ENCODE measurements at regions not wholly inside any gene's neighbourhood (a gene's known extent, or its start where the extent isn't known, plus 50 kb on each side); places are given as distances from the start of the nearest gene placed in this dataset.

DNA sequence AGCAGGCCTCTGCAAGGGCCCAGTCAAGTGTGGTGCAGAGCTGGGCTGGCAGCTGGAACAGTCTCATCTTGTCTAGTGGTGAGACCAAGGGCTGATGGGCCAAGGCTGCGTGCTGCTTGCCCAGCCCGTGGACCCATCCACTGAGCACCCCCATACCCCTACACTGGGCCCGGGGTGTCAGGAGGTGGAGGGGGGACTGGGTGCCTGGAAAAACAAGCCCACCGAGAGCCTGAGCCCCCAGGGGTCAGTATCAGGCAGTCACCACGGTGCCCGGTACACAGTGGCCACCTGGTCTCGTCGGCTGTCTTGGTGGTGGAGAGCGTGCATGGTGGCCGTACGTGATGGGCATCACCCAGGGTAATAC lies 238.3 kb downstream of the SEC14L1 start:
- no peak for DNase-seq (ENCODE audit: low spot score)

DNA sequence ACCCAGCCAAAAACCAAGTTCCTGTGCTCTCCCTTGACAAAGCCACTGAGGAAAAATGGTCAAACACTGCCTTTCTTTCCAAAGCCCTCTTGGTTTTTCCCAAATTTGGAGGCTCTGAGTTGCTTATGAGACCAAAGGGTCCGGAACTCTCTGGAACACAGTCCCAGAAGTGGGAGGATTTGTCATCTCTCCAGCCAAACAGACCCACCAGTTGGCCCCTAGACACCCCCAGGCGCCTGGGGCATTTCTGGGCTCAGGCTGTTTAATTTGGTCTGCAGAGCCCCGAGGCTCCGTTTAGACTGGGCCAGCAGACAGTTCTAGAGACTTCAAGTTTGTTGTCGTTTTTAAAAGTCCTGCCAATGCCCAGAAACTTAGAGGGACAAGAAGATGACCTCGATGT lies 239.1 kb downstream of the SEC14L1 start:
- no peak for DNase-seq (ENCODE audit: low spot score)

DNA sequence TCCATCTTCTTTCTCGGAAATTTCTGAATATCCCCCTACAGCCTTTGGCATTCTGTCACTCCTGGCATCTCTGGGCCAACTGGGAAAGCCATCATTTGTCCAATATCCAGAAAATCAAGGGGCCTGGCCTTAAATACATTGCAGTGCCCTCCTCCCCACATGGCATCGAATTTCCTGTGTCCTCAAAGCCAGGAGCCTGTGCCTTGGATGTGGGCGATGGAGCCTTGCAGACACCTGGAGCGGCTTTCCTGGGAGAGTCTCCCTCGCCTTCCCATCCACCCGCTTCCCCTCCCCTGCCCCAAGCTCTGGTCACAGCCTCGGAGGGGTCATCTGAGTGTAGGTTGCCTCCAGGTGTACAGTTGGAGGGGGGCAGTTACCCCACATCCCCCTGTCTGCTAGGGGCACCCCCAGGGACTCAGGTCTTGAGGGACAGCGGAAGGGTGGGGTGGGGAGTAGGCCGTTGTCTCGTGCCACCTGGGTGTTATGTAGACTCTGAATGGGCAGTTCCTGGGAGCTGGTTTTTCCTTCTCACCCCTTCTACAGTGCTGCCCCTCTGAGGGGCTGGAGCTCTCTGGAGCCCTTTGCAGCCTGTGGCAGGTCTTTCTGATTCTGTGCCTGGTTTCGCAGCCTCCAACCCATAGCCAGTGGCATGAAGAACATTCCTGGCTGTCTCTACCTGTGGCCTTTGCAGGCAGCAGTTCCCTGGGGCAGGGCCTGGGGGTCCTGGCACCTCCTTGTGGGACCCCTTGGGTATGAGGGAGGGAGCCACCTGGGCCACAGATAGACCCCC lies 239.8 kb downstream of the SEC14L1 start:
- no peak for DNase-seq (ENCODE audit: low spot score)

DNA sequence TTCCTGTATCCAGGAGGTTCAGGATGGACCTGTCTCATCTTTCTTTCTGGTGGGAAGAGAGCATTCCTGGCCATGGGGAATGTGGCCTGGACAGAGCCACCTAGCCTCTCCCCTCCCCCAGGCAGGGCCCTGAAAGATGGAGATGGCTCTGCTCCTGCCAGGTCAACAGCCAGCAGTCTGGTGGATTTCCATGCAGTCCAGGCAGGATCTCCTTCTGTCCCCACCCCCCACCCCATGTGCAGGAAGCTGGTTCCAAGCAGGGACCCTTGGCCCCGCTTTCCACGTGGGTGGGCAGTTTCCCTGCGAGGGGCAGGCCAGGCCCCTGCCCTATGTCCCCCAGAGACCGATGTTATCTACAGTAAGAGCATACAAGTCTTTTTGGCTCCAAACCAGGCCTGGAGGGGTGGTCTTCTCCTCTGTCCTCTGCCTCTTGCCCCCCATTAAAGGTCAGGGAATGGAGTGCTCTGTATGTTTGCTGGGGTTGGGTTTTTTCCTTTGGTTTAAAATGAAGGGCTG lies 240.5 kb downstream of the SEC14L1 start:
- no peak for DNase-seq (ENCODE audit: low spot score)

DNA sequence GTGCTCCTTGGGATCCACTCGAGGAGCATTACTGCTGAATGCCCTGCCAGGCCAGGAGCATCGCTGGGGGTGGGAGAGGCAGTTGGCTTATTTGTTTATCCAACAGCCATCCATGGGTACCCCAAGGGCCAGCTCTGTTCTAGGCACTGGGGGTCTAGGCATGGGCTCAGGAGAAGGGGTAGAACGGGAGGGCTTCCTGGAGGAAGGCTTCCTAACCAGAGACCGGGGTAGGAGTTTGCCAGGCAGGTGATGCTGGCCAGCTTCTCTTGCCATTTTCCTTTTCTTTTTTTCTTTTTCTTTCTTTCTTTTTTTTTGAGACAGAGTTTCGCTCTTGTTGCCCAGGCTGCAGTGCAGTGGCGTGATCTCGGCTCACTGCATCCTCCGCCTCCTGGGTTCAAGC lies 241.0 kb downstream of the SEC14L1 start:
- DNase-seq (ENCODE audit: low spot score): no peak

DNA sequence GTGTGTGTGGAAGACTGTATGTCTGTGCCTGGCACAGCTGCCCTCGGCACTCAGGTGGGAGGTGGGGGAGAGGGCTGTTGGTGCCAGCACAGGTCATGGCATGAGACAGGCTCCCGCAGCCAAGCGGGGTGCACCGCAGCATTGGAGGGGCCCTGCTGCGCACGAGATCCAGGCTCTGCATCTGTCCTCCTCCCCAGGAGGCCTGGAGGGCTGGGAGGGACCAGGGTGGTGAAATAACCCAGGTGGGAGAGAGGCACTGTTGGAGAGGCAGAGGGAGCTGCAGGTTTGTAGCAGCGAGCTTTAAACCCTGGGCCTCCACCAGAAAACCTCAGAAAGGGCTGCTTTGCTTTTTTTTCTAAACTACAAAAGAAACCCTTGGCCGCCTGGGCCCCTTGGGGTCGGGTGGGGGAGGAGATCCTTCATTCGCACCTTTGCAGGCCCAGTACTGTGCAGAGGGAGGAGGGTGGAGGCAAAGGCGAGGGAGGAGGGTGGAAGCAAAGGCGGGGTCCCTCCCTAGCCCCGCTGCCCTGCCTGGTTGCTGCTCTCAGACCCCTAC lies 241.7 kb downstream of the SEC14L1 start:
- no peak for DNase-seq (ENCODE audit: low spot score)

DNA sequence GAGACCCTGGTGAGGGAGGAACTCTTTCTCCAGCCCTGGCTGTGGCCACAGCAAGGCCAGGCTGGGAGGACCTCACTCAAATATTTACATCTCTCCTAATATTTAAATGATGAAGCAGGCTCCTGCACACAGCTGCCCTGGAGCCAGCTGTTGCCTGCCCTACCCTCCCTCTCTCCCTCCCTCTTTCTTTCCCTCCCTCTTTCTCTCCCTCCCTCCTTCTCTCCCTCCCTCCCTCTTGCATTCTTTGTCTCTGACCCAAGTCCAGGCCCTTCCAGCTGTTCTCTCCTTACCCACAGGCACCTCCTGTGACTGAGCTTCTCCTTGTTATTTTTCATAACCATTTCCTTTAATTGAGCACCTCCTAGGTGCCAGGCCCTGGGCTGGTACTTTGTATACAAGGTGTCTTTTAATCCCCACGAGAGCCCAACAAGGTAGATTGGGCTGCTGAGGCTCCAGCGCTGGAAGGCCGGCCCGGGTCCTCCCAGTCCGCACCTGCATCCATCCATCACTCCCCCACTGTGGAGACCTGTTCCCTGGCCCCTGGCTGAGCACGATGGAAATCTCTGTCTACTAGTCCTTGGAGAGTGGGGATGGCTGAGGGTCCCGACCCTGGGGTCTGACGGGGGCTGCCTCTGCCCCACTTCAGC lies 242.3 kb downstream of the SEC14L1 start:
- no peak for DNase-seq (ENCODE audit: low spot score)

DNA sequence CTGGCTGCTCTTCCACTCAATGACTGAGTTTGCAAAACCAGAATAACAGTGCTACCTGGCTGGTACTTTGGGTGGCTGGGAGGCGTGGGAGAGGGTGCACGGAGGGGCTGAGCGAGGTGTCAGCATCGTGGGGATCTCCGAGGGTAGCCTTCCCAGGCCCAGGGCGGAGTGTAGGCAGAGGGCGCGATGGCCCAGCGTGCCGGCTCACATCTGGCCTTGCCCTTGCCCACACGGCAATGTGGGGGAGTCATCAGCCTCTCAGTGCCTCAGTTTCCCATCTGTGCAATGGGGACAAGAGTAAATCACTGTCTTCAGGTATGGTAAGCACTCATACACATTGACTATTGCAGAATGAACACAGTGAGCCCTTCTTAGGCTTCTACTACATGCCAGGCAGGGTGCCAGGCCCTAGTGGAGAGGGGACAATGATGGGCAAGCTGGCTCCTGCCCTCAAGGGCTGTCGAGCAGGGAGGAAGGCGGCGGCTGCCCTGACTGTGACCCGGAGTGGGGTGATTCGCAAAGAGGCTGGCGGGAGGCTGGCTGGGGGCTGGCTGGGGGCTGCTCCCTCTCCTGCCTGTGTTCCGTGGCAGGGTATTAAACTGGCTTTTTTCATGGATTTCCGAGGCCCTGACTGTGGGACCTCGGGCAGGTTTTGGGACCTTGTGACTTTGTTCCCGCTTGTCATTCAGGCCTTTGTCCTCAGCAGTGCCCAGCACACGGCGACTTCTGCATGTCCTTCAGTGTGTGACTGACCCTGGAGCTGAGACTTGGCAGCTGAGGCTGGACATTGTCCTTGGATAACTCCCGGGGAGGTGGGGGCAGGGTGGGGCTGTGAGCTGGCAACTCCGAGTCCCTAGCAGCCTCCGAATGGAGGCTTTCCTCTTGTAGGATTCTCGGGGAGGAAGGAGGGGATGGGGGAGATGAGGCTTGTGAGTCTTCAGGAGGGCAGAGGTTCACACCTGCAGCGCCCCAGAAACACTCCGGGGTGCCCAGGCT lies 243.1 kb downstream of the SEC14L1 start:
- no peak for DNase-seq (ENCODE audit: low spot score)

DNA sequence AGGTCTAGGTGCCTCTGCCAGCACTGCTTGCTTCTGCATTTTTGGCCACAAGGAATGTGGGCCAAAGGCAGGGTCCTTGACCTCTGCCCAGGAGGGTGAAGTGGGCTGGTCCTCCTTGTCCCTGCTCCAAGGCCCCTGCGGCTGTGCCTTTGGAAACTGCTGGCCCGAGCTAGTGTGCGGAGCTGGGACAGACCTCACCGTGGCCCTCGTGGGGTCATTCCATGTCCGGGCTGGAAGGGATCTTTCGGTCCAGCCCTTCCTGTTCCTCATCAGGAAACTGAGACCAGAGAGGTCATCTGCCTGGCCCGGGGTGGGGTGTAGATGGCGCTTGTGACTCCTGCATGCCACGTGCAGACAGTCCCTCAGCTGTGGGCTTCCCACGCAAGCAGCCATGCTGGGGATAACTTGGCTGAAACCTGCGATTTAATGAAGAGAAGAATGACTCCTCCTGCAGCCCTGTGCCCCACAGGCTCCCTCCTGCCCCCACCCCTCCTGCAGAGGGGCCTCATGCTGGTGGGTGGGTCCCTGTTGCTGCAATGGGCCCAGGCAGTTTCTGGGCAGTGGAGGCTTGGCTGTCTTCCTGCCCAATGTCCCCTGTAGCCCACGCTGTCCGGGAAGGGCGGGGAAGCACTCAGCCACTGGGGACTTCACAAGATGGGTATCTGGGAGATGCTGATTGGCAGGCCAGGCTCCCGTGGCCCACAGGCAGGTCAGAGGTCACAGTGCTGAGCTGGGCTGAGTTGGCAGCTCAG lies 245.2 kb downstream of the SEC14L1 start:
- no peak for DNase-seq (ENCODE audit: low spot score)

DNA sequence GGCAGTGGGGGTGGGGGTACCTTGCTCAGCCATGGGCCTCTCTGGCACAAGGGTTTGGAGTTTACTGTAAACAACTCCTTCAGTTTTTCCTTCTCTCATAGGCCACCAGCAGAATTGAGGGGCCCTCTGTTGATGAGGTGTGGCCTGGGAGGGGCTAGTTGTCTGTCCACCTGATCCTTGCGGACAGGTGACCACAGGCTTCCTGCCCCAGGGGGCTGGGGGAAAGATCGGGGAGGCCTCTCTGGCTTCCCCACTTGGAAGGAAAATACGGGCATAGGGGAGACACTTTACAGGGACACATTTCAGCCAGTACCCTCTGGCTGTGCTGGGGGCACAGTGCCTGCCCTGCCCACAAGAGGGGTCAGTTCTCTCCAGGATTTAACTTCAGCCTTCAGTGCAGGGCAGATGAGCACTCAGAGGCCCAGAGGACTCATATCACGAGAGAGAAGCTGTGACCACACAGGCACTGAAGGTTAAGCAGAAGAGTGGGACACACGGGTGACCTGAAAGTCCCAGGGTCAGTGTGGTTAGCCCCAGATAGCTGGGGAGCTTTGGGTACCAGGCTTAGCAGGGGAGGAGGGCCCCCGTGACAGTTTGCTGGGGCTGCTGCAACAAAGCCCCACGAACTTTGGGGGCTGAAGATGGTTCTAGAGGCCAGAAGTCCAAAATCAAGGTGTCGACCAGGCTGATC lies 245.9 kb downstream of the SEC14L1 start:
- no peak for DNase-seq (ENCODE audit: low spot score)

DNA sequence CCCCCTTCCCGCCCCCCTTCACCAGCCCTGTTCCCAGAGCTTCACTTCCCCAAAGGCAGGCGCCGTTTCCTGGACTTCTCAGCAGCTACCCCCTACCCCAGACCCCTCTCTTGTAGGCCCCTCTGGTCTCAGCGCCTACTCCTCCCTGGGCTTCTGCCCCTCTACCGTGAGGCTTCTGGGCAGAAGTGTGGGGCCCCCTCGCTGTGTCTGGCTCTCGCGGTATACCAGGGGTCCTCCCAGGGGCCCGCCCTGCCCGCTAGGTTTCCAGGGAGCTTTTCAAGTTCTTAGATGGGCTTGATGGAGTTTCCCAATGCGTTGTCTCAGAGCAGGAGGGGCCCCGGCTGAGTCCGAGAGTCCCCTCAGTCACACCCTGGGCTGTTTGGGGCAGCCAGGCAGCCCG lies 247.1 kb downstream of the SEC14L1 start:
- DNase-seq (ENCODE audit: low spot score): no peak

DNA sequence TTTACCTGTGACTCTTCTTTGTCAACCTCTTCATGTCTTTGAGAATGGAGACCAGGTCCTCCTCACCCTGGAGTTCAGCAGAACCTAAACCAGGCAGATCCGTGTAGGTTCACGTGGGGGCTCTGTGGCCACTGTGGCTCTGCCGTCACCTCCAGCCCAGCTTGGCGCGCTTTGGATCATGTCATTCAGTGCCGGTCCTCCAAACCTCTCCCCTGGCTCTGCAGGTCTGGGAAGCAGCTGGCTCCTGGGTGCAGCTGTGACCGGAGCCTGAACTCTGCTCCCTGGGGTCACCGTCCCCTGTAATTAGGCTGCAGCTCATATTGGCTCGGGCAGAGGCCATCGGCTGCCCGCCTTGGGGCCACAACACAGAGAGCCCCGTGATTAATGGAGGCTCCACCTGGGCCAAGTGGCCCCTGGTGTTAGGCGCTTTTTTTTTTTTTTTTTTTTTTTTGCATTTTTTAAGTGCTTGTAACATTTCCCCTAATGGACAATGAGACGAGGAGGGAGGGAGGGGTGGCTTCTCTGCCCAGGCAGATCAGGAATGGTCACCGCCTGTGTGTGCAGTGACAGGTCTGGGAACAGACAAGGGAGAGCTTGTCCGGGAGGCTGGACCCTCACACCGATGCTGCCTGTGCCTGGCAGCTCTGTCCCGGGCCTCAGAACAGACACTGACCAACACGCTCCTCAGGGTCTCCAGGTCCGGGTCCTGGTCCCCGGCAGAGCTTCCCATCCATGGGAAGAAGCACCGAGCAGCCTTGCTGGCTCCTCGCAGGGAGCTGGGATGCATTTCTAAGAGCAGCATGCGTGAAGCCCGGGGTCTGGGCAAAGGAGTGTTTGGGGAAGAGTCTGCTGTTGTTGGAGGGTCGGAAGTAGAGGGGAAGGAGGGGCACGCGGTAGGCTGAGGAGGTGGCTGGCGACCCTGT lies 247.9 kb downstream of the SEC14L1 start:
- DNase-seq (ENCODE audit: low spot score): no peak

DNA sequence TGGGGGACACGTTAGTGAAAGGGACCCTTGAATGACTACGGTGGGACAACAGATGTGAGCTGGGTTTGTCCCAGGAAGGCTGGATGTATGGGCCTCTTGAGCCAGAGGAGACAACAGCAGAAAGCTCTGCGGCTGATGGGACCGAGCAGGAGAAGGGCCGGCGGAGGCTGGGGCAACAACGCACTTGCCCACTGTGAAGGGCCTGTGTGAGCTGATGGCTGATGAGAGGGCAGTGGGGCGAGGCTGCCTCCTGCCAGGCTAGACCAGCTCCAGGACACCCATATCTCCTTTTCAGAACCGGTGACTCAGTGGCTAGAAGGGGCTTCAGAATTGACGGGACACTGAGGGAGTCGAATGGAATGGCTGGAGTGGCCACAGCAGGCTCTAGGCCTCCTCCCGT lies 250.1 kb downstream of the SEC14L1 start:
- no peak for DNase-seq (ENCODE audit: low spot score)

DNA sequence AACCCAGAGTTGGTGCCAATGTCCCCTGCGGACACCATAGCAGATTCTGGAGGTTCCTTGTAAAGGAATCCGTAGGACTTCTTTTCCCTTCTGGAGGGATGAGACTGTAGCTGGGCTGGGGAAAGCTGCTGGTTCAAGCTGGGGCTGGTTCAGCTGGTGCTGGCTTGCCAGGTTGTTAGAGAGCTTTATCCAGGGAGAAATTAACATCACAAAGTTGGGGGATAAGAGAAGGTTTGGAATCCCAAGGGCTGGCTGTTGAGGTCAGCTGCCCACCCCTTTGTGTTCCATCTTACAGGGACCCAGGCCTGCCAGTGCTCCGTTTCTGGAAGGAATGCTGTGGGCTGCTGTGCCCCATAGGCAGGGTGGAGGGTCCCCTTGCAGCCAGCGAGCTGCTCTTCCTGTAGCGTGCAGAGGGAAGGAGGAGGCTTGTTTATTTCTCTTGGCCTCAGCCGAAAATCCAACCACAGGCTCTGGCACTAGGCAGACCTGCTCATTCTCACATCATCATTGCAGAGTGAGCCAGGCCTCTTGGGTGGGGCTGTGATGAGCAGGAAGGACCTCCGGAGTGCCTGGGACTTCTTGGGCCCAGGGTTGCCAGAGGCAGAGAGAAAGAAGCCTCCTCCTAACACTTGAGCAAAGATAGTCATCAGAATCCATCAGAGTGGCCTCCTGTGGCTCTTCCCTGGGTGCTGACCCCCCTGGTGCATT lies 251.1 kb downstream of the SEC14L1 start:
- DNase-seq (ENCODE audit: low spot score): no peak

DNA sequence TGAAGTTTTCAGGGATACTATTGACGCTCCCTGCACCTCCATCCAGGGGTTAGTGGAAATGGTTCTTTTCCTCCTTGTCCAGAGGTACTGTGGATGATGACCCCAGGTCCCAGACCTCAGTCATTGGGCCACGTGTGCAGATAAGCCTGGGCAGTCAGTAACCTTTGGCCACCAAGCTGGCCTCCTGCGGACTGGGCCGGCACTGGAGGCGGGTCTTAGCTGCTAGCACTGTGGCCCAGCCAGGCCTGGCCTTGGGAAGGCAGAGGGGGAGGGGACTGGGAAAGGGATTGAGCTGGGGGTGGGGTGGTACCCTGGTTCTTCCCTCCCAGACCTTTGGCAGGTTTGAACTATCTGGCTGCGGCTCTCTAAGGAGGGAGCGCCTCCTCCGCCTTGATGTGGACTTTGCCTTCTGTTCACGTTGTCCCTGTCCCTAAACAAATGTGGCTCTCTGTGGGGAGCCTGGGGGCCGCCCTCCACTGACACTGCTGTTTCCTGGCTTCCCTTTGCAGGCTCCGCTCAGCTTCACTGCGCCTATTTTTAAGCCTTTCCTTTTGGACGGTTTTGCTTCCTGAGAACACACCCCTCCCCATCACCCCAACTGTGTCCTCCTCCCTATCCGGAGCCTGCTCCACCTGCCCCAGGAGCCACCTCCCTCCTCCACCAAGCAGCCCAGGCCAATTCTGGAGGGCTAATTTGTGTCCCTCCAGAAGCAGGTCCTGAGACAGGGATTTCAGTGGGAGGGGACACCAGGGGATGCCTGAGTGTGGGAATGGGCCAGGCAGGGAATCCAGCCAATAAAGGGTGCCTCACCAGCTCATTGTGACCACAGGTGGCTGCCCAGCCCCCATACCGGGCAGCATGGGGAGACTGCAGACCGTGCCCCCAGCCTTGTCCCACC lies 251.9 kb downstream of the SEC14L1 start:
- DNase-seq (ENCODE audit: low spot score): no peak

DNA sequence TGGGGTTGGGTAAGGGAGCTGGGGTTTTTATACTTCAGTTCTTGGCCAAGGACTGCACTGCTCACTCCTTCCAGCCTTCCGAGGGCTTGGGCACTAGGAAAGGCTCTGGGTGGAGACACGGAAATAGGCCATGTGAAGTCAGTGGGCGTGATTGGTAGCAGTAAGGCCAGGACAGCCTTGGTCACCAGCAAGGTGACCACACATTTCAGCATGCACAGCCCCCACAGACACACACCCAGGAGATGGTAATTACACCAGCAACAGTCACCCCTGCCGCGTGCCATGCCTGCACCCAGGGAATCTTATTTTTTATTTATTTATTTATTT lies 252.5 kb downstream of the SEC14L1 start:
- DNase-seq (ENCODE audit: low spot score): no peak

DNA sequence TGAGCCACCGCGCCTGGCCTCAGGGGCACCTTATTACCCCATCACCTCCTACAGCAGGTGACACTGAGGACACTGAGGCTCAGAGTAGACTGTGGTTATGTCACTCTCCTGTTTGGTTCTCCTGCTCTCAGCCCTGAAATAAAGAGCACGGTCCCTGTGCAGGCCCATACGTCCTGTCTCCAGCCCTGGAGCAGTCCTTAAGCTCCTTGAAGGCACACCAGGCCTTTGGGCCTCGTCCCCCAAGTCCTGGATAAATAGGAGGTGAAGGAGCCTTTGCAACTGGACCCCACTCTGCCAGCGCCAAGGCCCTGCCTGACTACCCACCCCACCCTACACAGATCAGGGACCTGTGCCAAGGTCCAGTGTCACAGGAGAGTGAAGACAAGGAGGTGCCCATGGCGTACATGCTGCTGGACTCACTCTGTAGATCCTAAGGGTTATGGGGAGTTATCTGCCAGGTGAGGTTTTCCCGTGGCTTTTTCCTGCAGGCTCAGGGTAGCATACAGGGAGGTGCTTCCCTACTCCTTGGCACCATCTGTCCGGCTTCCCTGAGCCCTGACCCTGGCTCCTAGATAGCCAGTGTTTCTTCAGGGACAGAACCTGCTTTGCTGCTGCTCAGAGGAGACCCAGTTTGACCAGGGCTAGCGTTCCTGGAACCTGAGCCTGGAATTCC lies 253.2 kb downstream of the SEC14L1 start:
- no peak for DNase-seq (ENCODE audit: low spot score)

Data from left forelimb (tissue), 1 donor.